Neural crest cell (in vitro differentiated cells): ENCODE measurements at regions not wholly inside any gene's neighbourhood (a gene's known extent, or its start where the extent isn't known, plus 50 kb on each side); places are given as distances from the start of the nearest gene placed in this dataset.
"Not testable (repeated sequence)": the region's sequence is repeated elsewhere in the genome, so short reads cannot be mapped to it uniquely, and the experiment has no call there.

Experiments used
- DNase-seq: peaks from one replicate; pipeline ENCODE4 v3.0.0; 2021; ENCODE audit warnings: low read depth, mixed read lengths, low spot score
- H3K27ac Mint-ChIP-seq: one replicate; pipeline ENCODE4 v1.8.0; 2021; ENCODE audit warnings: mild to moderate bottlenecking, mixed read lengths; ENCODE audit not compliant: unreplicated experiment
- H3K27me3 Mint-ChIP-seq: 2 replicates; pipeline ENCODE4 v1.8.0; 2021; ENCODE audit warnings: low read depth, mild to moderate bottlenecking, mixed read lengths
- H3K36me3 Mint-ChIP-seq: 2 replicates; pipeline ENCODE4 v1.8.0; 2021; ENCODE audit warnings: low read depth, mild to moderate bottlenecking, mixed read lengths
- H3K4me1 Mint-ChIP-seq: 2 replicates; pipeline ENCODE4 v1.8.0; 2021; ENCODE audit warnings: mixed read lengths
- H3K4me3 Mint-ChIP-seq: one replicate; pipeline ENCODE4 v1.8.0; 2021; ENCODE audit warnings: mild to moderate bottlenecking, mixed read lengths
- H3K9me3 Mint-ChIP-seq: 2 replicates; pipeline ENCODE4 v1.8.0; 2021; ENCODE audit warnings: mixed read lengths
- TF ChIP-seq, protein P1 (sequence below): fragments of 200-600 bp; sonication (generic); conservative IDR thresholded peaks from 2 replicates; pipeline ENCODE4 v1.5.0; 2021; ENCODE audit warnings: antibody characterized with exemption, mild to moderate bottlenecking

DNA sequence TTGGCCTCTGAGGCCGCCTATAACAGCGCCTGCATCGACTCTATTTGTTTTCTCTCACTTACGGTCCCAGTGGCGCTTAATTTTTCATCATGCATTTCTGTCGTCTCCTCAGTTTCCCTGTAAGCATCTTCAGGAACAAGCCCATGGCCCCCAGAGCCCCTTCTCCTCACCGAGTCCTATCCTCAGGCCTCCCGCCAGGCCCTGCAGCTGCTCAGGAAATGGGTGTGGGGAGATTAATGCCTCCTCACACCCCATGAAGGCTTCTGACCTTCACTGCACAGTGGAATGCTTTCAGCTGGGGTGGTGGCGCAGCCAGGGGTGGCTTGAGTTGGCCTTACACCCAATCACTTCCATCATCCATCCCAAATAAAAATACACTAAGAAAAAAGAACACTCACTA lies 260.4 kb downstream of the FAM43A start:
- Mint-ChIP-seq H3K27ac (no peak overlapping the region), H3K36me3 (no peaks in the 10 kb centered on the region), H3K27me3 (no peaks in the 10 kb centered on the region), H3K4me1 (no peaks in the 10 kb centered on the region), H3K4me3 (no peak overlapping the region), H3K9me3 (peaks cover 3% of the 10 kb centered on the region)
- TF ChIP-seq, protein P1, sequence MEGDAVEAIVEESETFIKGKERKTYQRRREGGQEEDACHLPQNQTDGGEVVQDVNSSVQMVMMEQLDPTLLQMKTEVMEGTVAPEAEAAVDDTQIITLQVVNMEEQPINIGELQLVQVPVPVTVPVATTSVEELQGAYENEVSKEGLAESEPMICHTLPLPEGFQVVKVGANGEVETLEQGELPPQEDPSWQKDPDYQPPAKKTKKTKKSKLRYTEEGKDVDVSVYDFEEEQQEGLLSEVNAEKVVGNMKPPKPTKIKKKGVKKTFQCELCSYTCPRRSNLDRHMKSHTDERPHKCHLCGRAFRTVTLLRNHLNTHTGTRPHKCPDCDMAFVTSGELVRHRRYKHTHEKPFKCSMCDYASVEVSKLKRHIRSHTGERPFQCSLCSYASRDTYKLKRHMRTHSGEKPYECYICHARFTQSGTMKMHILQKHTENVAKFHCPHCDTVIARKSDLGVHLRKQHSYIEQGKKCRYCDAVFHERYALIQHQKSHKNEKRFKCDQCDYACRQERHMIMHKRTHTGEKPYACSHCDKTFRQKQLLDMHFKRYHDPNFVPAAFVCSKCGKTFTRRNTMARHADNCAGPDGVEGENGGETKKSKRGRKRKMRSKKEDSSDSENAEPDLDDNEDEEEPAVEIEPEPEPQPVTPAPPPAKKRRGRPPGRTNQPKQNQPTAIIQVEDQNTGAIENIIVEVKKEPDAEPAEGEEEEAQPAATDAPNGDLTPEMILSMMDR: no peak
- DNase-seq: no peak

DNA sequence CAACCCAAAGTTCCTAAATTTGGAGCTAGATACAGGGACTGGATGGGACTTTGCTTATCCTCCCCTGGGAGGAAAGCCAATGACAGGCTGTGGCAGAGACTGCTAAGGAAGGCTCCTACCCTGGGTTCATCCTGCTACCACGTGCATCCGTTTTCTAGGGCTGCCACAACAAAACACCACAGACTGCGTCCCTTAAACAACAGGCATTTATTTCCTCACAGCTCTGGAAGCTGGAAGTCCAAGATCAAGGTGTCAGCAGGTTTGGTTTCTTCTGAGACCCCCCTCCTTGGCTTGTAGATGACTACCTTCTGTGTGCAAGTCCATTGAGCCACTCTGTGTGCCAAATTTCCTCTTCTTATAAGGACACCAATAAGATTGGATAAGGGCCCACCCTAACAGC lies 263.9 kb downstream of the FAM43A start:
- TF ChIP-seq, protein P1: no peak
- H3K9me3 Mint-ChIP-seq: peaks cover 3% of the 10 kb centered on the region
- no peak overlapping the region for H3K4me3 Mint-ChIP-seq
- H3K27ac Mint-ChIP-seq: no peak overlapping the region
- no peaks in the 10 kb centered on the region for H3K27me3 Mint-ChIP-seq
- no peaks in the 10 kb centered on the region for H3K36me3 Mint-ChIP-seq
- peaks cover 3% of the 10 kb centered on the region for H3K4me1 Mint-ChIP-seq
- no peak for DNase-seq

- Mint-ChIP-seq H3K27me3 (no peaks in the 10 kb centered on the region), H3K4me3 (no peak overlapping the region), H3K36me3 (no peaks in the 10 kb centered on the region), H3K9me3 (peaks cover 3% of the 10 kb centered on the region), H3K27ac (no peak overlapping the region), H3K4me1 (peaks cover 3% of the 10 kb centered on the region)
- TF ChIP-seq, protein P1: no peak
- no peak for DNase-seq
These were observed 265.4 kb downstream of the FAM43A start for GRCh38 chr3:194950906-194951628.

DNA sequence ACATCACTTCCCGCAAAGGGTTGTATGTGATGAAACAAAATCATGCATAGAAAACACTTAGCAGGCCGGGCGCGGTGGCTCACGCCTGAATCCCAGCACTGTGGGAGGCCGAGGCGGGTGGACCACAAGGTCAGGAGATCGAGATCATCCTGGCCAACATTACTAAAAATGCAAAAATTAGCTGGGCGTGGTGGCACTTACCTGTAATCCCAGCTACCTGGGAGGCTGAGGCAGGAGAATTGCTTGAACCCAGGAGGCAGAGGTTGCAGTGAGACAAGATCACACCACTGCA lies 265.9 kb downstream of the FAM43A start:
- H3K4me3 Mint-ChIP-seq, DNase-seq, H3K9me3 Mint-ChIP-seq, H3K36me3 Mint-ChIP-seq, H3K27ac Mint-ChIP-seq, H3K27me3 Mint-ChIP-seq, H3K4me1 Mint-ChIP-seq: not testable (repeated sequence)

DNA sequence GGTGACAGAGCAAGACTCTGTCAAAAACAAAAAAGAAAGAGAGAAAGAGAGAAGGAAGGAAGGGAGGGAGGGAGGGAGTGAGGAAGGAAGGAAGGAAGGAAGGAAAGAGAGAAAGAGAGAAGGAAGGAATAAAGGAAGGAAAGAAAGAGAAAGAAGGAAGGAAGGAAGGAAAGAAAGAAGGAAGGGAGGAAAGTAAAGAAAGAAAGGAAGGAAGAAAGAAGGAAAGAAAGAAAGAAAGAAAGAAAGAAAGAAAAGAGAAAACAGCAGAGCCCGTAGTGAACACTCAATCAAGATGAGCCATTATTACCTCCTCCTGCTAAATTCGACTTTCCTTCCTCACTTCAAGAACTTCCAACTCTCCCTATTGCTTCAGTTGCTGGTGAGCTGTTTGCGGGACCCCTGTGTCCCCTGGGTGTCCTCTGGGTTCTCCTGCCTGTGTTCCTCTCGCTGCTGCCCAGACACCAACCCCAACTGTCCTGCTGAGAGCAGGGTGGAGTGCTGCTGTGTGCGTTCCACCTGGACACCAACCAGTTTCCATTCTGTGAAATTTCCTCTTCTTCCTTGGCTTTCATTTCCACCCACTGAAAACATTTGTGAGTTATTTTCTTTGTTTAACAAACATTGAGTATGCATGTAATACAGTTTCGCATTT lies 266.4 kb downstream of the FAM43A start:
- DNase-seq: no peak
- Mint-ChIP-seq H3K27ac (peak overlapping the region; percentile 96), H3K9me3 (peaks cover 3% of the 10 kb centered on the region), H3K36me3 (no peaks in the 10 kb centered on the region), H3K4me1 (peaks cover 3% of the 10 kb centered on the region), H3K27me3 (no peaks in the 10 kb centered on the region), H3K4me3 (no peak overlapping the region)
- TF ChIP-seq, protein P1: no peak

DNA sequence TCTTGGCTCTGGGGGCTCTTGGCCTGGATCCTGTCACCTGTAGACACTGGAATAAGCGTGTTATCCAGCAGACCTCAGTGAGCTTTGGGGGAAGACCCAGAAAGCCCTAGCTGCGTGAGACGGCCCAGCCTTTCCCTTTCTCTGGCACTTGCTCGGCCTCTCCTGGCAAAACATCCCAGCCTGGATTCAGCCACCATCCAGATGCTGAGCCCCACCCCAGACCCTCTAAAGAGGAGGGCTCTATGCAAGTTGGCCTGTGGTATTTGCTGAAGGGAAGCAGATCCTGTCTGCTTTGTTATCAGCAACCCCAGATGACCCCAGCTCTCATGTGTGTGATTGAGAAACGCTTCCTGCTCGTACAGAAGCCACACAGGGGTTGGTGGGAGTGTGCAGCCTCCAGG lies 267.2 kb downstream of the FAM43A start:
- Mint-ChIP-seq H3K4me1 (peaks cover 3% of the 10 kb centered on the region), H3K9me3 (peaks cover 3% of the 10 kb centered on the region), H3K27ac (no peak overlapping the region), H3K36me3 (no peaks in the 10 kb centered on the region), H3K4me3 (no peak overlapping the region), H3K27me3 (no peaks in the 10 kb centered on the region)
- TF ChIP-seq, protein P1: no peak
- DNase-seq: no peak
